Immature natural killer cell (primary cell): ENCODE measurements at regions not wholly inside any gene's neighbourhood (a gene's known extent, or its start where the extent isn't known, plus 50 kb on each side); places are given as distances from the start of the nearest gene placed in this dataset.

Experiments
- DNase-seq, 3 donors: peaks; one replicate each; pipeline ENCODE4 v3.0.0; 2022; ENCODE audit warnings: mixed read lengths in 1 of 3
- H3K27ac Mint-ChIP-seq, 6 donors: one replicate each; pipeline ENCODE4 v1.8.0; 2020; ENCODE audit warnings: mixed read lengths in 6 of 6, mild to moderate bottlenecking in 5 of 6, inconsistent platforms in 4 of 6, moderate library complexity in 3 of 6
- H3K27me3 Mint-ChIP-seq, 3 donors: one replicate each; pipeline ENCODE4 v1.8.0; 2020 to 2021; ENCODE audit warnings: low read depth in 3 of 3, mild to moderate bottlenecking in 3 of 3, mixed read lengths in 3 of 3, moderate library complexity in 3 of 3, inconsistent platforms in 1 of 3
- H3K36me3 Mint-ChIP-seq, 3 donors: one replicate each; pipeline ENCODE4 v1.8.0; 2020; ENCODE audit warnings: mixed read lengths in 3 of 3, inconsistent platforms in 2 of 3, mild to moderate bottlenecking in 2 of 3
- H3K4me1 Mint-ChIP-seq, 2 donors: one replicate each; pipeline ENCODE4 v1.8.0; 2020; ENCODE audit warnings: inconsistent platforms in 2 of 2, mild to moderate bottlenecking in 2 of 2, mixed read lengths in 2 of 2, moderate library complexity in 1 of 2
- H3K4me3 Mint-ChIP-seq, 5 donors: one replicate each; pipeline ENCODE4 v1.8.0; 2020; ENCODE audit warnings: mild to moderate bottlenecking in 5 of 5, mixed read lengths in 5 of 5, inconsistent platforms in 3 of 5, moderate library complexity in 3 of 5
- H3K9me3 Mint-ChIP-seq, 6 donors: one replicate each; pipeline ENCODE4 v1.8.0; 2020; ENCODE audit warnings: mild to moderate bottlenecking in 6 of 6, mixed read lengths in 6 of 6, inconsistent platforms in 4 of 6, moderate library complexity in 3 of 6

- Mint-ChIP-seq H3K36me3 (no peaks in the 10 kb centered on the region), H3K9me3 (peaks cover 0 to 2% (median 0%) of the 10 kb centered on the region in 6 donors), H3K4me1 (no peaks in the 10 kb centered on the region), H3K4me3 (no peak overlapping the region), H3K27ac (no peak overlapping the region), H3K27me3 (peaks cover under 1 to 5% (median 4%) of the 10 kb centered on the region in 3 donors)
- no peak for DNase-seq
These were observed 111.7 kb upstream of the TAPT1 start for GRCh38 chr4:16337936-16338335.

- no peak for DNase-seq
- peaks cover 0 to 6% (median 0%) of the 10 kb centered on the region in 6 donors for H3K9me3 Mint-ChIP-seq
- H3K27me3 Mint-ChIP-seq, result peaks cover 0 to 6% (median 2%) of the 10 kb centered on the region in 3 donors
- H3K36me3 Mint-ChIP-seq, result no peaks in the 10 kb centered on the region
- H3K27ac Mint-ChIP-seq, result no peak overlapping the region
- H3K4me1 Mint-ChIP-seq, result no peaks in the 10 kb centered on the region
- H3K4me3 Mint-ChIP-seq, result no peak overlapping the region
These were observed 108.3 kb upstream of the TAPT1 start for GRCh38 chr4:16334601-16335000.

GRCh38 chr4:16329797-16330134 lies 103.5 kb upstream of the TAPT1 start:
- peaks cover 0 to 10% (median 0%) of the 10 kb centered on the region in 6 donors for H3K9me3 Mint-ChIP-seq
- no peaks in the 10 kb centered on the region for H3K36me3 Mint-ChIP-seq
- H3K27me3 Mint-ChIP-seq, result peaks cover 0 to 7% (median 3%) of the 10 kb centered on the region in 3 donors
- no peak overlapping the region for H3K4me3 Mint-ChIP-seq
- no peak overlapping the region for H3K27ac Mint-ChIP-seq
- DNase-seq, result no peak
- H3K4me1 Mint-ChIP-seq, result no peaks in the 10 kb centered on the region

- Mint-ChIP-seq H3K4me1 (no peaks in the 10 kb centered on the region), H3K27ac (no peak overlapping the region), H3K27me3 (peaks cover 0 to 7% (median 3%) of the 10 kb centered on the region in 3 donors), H3K36me3 (no peaks in the 10 kb centered on the region), H3K4me3 (no peak overlapping the region), H3K9me3 (peaks cover 0 to 10% (median 0%) of the 10 kb centered on the region in 6 donors)
- DNase-seq, result no peak
These were observed 103.0 kb upstream of the TAPT1 start for GRCh38 chr4:16329125-16329796.

GRCh38 chr4:16322183-16322582 lies 95.9 kb upstream of the TAPT1 start:
- DNase-seq, result no peak
- Mint-ChIP-seq H3K36me3 (no peaks in the 10 kb centered on the region), H3K27me3 (peaks cover 2 to 4% (median 2%) of the 10 kb centered on the region in 3 donors), H3K27ac (no peak overlapping the region), H3K4me1 (no peaks in the 10 kb centered on the region), H3K4me3 (no peak overlapping the region), H3K9me3 (peaks cover 0 to 4% (median 0%) of the 10 kb centered on the region in 6 donors)

- Mint-ChIP-seq H3K36me3 (no peaks in the 10 kb centered on the region), H3K9me3 (peaks cover 0 to 5% (median 0%) of the 10 kb centered on the region in 6 donors), H3K4me3 (no peak overlapping the region), H3K27ac (no peak overlapping the region), H3K4me1 (no peaks in the 10 kb centered on the region), H3K27me3 (peaks cover 0 to 2% (median 2%) of the 10 kb centered on the region in 3 donors)
- DNase-seq, result no peak
These were observed 89.2 kb upstream of the TAPT1 start for GRCh38 chr4:16315456-16315855.

- no peaks in the 10 kb centered on the region for H3K4me1 Mint-ChIP-seq
- DNase-seq, result no peak
- H3K4me3 Mint-ChIP-seq, result no peak overlapping the region
These were observed 84.3 kb upstream of the TAPT1 start for GRCh38 chr4:16310606-16311005.

GRCh38 chr4:16302648-16303047 lies 76.4 kb upstream of the TAPT1 start:
- Mint-ChIP-seq H3K9me3 (no peaks in the 10 kb centered on the region), H3K27ac (no peak overlapping the region), H3K4me1 (no peaks in the 10 kb centered on the region), H3K27me3 (peaks cover 0 to 2% (median 0%) of the 10 kb centered on the region in 3 donors), H3K4me3 (no peak overlapping the region), H3K36me3 (no peaks in the 10 kb centered on the region)
- DNase-seq, result no peak

More at GRCh38 chr4:16310606-16311005, 84.3 kb upstream of the TAPT1 start:
- H3K36me3 Mint-ChIP-seq, result no peaks in the 10 kb centered on the region
- H3K27me3 Mint-ChIP-seq, result peaks cover 0 to 2% (median 2%) of the 10 kb centered on the region in 3 donors
- H3K9me3 Mint-ChIP-seq, result peaks cover 0 to 3% (median 0%) of the 10 kb centered on the region in 6 donors
- no peak overlapping the region for H3K27ac Mint-ChIP-seq

GRCh38 chr4:16297003-16297402 lies 70.7 kb upstream of the TAPT1 start:
- no peak for DNase-seq
- H3K4me3 Mint-ChIP-seq, result no peak overlapping the region
- no peak overlapping the region for H3K27ac Mint-ChIP-seq
- H3K4me1 Mint-ChIP-seq, result no peaks in the 10 kb centered on the region
- peaks cover 0 to 3% (median 0%) of the 10 kb centered on the region in 3 donors for H3K27me3 Mint-ChIP-seq
- H3K9me3 Mint-ChIP-seq, result no peaks in the 10 kb centered on the region
- H3K36me3 Mint-ChIP-seq, result no peaks in the 10 kb centered on the region

GRCh38 chr4:16294455-16294854 lies 68.2 kb upstream of the TAPT1 start:
- Mint-ChIP-seq H3K27ac (no peak overlapping the region), H3K4me1 (peaks cover 2 to 6% of the 10 kb centered on the region in 2 donors), H3K36me3 (no peaks in the 10 kb centered on the region), H3K27me3 (peaks cover 0 to 3% (median 3%) of the 10 kb centered on the region in 3 donors), H3K9me3 (no peaks in the 10 kb centered on the region), H3K4me3 (no peak overlapping the region)
- no peak for DNase-seq

- H3K4me3 Mint-ChIP-seq, result no peak overlapping the region
- H3K27ac Mint-ChIP-seq, result peak overlapping the region in 1 of 6 donors; percentile 32
- peaks cover 2 to 6% of the 10 kb centered on the region in 2 donors for H3K4me1 Mint-ChIP-seq
- no peaks in the 10 kb centered on the region for H3K9me3 Mint-ChIP-seq
- H3K36me3 Mint-ChIP-seq, result no peaks in the 10 kb centered on the region
- H3K27me3 Mint-ChIP-seq, result peaks cover 0 to 3% (median 3%) of the 10 kb centered on the region in 3 donors
- DNase-seq, result no peak
These were observed 67.1 kb upstream of the TAPT1 start for GRCh38 chr4:16293210-16293838.

- H3K27me3 Mint-ChIP-seq, result peaks cover 0 to 3% (median 3%) of the 10 kb centered on the region in 3 donors
- peaks cover 2 to 6% of the 10 kb centered on the region in 2 donors for H3K4me1 Mint-ChIP-seq
- no peaks in the 10 kb centered on the region for H3K36me3 Mint-ChIP-seq
- no peaks in the 10 kb centered on the region for H3K9me3 Mint-ChIP-seq
- no peak overlapping the region for H3K4me3 Mint-ChIP-seq
- peak overlapping the region in 1 of 6 donors; percentile 23 for H3K27ac Mint-ChIP-seq
- no peak for DNase-seq
These were observed 66.3 kb upstream of the TAPT1 start for GRCh38 chr4:16292585-16292984.

- Mint-ChIP-seq H3K27me3 (peaks cover 0 to 3% (median 3%) of the 10 kb centered on the region in 3 donors), H3K4me1 (peaks cover 2 to 6% of the 10 kb centered on the region in 2 donors), H3K4me3 (no peak overlapping the region), H3K36me3 (no peaks in the 10 kb centered on the region), H3K9me3 (no peaks in the 10 kb centered on the region), H3K27ac (no peak overlapping the region)
- no peak for DNase-seq
These were observed 64.6 kb upstream of the TAPT1 start for GRCh38 chr4:16290681-16291420.
